COLO668 (cell line): ENCODE measurements at regions not wholly inside any gene's neighbourhood (a gene's known extent, or its start where the extent isn't known, plus 50 kb on each side); places are given as distances from the start of the nearest gene placed in this dataset.

ENCODE experiments used
- DNase-seq: peaks from one replicate; lab custom pipeline; 2025; ENCODE audit not compliant: unreplicated experiment; lab: John Stamatoyannopoulos, UW

GRCh38 chr18:46293742-46294181 lies 189.6 kb downstream of the HAUS1 start:
- no peak for DNase-seq

DNA sequence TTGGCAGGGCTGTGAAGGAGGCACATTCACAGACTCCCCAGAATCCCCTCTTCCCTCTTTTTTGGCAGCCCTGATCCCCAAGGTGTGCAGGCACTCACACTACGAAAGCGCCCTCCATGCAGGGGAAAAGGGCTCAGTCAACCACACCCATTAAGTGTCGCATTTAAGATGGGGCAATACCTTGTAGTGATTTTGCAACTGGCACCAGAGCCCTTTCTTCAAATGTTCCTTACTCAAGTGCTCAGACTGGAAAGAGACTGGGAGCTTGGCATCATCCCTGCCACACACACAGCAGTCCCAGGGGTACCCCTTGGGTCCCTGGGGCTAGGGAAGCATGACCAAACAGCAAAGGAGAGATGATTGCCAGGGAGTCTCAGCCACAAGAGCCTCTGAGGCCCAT lies 190.1 kb downstream of the HAUS1 start:
- no peak for DNase-seq

DNA sequence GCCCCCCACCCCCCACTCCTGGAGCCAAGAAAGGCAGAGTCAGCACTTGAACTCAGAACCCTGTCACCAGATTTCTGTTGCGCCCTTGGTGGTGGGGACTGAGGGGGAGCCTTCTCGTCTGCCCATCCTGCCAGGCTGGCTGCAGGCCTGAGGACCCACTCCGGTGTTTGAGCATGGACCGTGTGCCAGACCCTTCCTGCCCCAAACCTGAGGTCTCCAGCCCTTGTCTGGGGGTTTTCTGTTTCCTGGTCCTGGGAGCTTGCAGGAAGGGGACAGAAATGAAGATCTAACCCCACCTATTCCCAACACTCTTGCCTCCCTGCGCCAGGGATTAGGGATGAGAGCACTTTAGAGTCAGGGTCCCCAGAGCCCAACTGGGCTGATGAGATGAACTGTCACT lies 190.6 kb downstream of the HAUS1 start:
- DNase-seq, result no peak

- no peak for DNase-seq
Measured at GRCh38 chr18:46295416-46295815, 191.2 kb downstream of the HAUS1 start.

DNA sequence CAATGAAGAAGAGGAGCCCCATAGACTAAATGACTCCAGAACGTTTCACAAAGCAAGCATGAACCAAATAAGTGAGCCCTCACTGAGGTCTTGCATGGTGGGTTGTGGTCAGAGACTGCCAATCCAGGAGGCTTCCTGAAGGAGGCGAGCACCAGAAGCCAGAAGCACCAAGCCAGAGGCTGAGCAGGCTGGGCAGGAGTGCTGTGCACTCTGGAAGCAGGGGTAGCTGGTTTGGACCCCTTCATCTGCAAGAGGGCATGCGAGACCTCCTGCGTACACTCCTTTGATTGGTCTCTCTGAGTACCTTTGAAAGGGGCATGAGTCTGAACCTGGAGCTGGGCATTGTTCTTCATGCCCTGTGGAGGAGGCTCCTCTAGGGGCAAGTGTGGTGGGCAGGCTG lies 192.5 kb downstream of the HAUS1 start:
- no peak for DNase-seq

DNA sequence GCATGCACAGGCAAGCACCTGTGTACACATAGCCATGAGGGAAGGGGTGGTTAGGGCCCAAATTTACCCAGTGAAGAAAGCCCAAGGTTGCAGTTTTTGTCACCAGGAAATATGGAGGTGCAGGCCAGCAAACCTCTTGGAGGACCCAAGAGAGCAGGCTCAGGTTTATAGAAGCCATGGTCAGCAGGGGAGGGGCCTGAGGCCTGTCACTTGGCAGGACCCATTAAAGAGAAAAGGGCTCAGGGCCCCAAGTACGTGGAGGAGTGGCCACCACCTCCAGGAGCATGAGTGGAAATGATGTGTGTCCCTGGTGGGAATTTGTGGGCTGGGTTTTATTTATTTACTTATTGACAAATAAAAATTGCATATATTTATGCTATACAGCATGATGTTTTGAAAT lies 192.9 kb downstream of the HAUS1 start:
- no peak for DNase-seq

GRCh38 chr18:46297621-46298020 lies 193.4 kb downstream of the HAUS1 start:
- DNase-seq, result no peak

DNA sequence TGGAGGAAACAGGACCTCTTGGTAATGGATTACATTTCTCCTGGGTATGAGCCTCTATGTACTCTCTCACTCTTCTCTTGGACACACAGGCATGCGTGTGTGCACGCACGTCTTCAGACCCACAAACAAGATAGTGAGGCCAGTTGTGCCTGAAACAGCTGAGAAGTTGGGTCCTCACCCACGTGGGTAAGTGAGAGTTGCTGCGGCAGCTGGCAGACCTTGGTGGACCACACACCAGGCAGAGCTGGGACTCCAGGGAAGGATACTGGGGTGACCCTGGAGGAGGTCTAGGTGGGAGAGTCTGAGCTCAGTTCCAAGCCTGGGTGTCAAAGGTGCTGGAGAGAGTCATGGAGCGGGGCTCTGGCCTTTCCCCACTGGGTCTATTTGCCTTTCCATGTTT lies 194.3 kb downstream of the HAUS1 start:
- DNase-seq, result no peak

GRCh38 chr18:46299465-46300008 lies 195.4 kb downstream of the HAUS1 start:
- no peak for DNase-seq

DNA sequence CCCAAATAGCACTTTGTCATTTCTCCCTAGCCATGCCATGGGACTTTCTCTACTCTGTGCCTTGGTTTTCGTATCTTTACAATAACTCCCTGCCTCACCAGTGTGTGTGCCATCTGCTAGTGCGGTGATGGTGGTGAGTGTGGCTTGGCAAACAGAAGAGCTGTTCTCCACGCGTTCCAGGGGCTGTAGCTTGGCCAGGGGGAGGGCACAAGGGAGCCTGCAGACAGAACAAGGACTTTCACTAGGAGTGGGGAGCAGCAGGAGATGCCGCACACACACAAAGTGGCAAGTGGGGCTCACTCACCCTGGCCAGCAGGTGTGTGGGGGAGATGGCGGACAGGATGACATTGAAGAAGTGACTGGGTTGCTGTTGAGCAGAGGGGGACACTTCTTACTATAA lies 196.9 kb downstream of the HAUS1 start:
- no peak for DNase-seq

DNA sequence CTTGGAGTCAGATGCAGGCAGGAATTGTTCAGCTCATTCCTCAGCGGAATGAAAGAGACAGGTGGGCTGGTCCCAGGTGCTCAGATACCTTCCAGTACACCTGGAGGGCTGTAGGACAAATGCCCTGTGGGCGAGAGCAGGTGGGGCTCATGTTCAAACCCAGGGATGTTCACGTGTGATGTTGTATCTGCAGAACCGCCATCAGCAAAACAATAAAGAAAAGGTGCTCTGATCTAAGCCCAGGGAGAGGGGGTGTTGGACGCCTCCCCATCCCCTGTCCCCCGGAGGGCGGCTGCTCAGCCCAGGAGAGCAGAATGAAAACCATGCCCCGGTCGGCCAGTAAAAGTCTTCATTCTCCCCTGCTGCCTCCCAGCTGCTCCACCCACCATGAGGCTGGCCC lies 197.4 kb downstream of the HAUS1 start:
- peak; percentile 44 for DNase-seq

- peak; percentile 34 for DNase-seq
Measured at GRCh38 chr18:46302528-46303485, 198.6 kb downstream of the HAUS1 start.

GRCh38 chr18:46310258-46310657 lies 206.1 kb downstream of the HAUS1 start:
- DNase-seq, result no peak

- no peak for DNase-seq
Measured at GRCh38 chr18:46310675-46311345, 206.6 kb downstream of the HAUS1 start.

GRCh38 chr18:46311491-46311890 lies 207.3 kb downstream of the HAUS1 start:
- DNase-seq, result no peak

DNA sequence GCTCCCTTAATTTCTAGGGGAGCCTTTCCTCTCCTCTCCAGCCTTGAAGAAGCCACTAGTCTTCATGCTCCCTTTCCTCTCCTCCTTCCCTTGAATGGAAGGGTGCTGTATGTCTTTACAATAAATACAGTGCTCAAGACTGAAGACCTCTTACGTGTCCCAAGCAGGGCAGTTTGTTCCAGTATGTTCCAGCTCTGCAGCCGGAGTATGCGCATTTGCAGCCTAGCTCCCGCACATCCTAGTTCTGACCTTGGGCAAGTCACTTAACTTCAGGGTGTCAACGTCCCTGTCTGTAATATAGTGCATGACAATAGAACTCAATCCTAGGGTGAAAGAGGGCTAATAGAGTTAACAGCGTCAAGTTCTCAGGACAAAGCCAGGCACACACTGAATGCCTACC lies 208.0 kb downstream of the HAUS1 start:
- no peak for DNase-seq

- DNase-seq, result no peak
Measured at GRCh38 chr18:46313521-46313920, 209.3 kb downstream of the HAUS1 start.

GRCh38 chr18:46314011-46314410 lies 209.8 kb downstream of the HAUS1 start:
- no peak for DNase-seq

- no peak for DNase-seq
Measured at GRCh38 chr18:46315161-46315560, 211.0 kb downstream of the HAUS1 start.

- no peak for DNase-seq
Measured at GRCh38 chr18:46318356-46318755, 214.2 kb downstream of the HAUS1 start.

GRCh38 chr18:46319783-46320182 lies 215.6 kb downstream of the HAUS1 start:
- no peak for DNase-seq

- DNase-seq, result no peak
Measured at GRCh38 chr18:46320297-46320696, 216.1 kb downstream of the HAUS1 start.
